Uterus (tissue), 2 donors: ENCODE measurements at regions not wholly inside any gene's neighbourhood (a gene's known extent, or its start where the extent isn't known, plus 50 kb on each side); places are given as distances from the start of the nearest gene placed in this dataset.

Source experiments
- POLR2A ChIP-seq, 2 donors: fragments of 450-650 bp; IDR thresholded peaks; one replicate each; pipeline ENCODE4 v1.6.1; 2016; ENCODE audit warnings: antibody characterized with exemption in 2 of 2, mild to moderate bottlenecking in 1 of 2, moderate library complexity in 1 of 2
- TF ChIP-seq, protein P1 (sequence below), 4 experiments: fragments of 200-600 bp in 2 of 4; fragments of 450-650 bp in 2 of 4; sonication (generic) in 2 of 4; IDR thresholded peaks; one replicate each; pipeline ENCODE4 v1.5.1; 2016 to 2019; ENCODE audit warnings: antibody characterized with exemption in 4 of 4, mild to moderate bottlenecking in 2 of 4, moderate library complexity in 1 of 4

- TF ChIP-seq POLR2A (IDR thresholded peaks at IDR 0.05): no peak
- TF ChIP-seq, protein P1, sequence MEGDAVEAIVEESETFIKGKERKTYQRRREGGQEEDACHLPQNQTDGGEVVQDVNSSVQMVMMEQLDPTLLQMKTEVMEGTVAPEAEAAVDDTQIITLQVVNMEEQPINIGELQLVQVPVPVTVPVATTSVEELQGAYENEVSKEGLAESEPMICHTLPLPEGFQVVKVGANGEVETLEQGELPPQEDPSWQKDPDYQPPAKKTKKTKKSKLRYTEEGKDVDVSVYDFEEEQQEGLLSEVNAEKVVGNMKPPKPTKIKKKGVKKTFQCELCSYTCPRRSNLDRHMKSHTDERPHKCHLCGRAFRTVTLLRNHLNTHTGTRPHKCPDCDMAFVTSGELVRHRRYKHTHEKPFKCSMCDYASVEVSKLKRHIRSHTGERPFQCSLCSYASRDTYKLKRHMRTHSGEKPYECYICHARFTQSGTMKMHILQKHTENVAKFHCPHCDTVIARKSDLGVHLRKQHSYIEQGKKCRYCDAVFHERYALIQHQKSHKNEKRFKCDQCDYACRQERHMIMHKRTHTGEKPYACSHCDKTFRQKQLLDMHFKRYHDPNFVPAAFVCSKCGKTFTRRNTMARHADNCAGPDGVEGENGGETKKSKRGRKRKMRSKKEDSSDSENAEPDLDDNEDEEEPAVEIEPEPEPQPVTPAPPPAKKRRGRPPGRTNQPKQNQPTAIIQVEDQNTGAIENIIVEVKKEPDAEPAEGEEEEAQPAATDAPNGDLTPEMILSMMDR (IDR thresholded peaks at IDR 0.05): no peak
Observed at GRCh38 chr14:62159314-62159713, 397.1 kb downstream of the SNAPC1 start.
